ENCODE measurements at regions not wholly inside any gene's neighbourhood (a gene's known extent, or its start where the extent isn't known, plus 50 kb on each side); places are given as distances from the start of the nearest gene placed in this dataset.

DNA sequence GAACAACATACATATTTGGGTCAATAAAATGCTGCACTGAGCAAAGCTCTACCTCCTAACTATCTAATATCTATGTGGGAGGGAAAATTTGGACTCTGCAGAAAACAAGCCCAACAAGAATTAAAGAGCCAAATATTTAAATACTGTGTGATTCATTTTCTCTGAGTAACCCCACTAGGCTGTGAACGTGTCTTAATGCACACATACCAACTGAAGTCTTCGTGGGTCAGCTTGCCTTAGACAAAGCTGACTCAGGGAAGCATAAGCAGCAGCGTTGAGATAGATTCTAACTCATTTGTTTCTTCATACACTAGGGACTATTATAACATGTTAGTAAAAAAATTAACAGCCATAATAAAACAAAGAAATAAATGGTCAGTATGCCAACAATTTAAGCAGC lies 114.3 kb downstream of the GJA1 start:
- POLR2A ChIA-PET, result no interaction called here
- 3% methylated on average over 3 of the region's 3 CpGs for WGBS (ENCODE audit: insufficient coverage, low coverage, missing lambda C conversion rate)
- CTCF ChIA-PET (ENCODE audit: low intra/inter-chr PET ratio), result no interaction called here

More for the DNA sequence above, 114.3 kb downstream of the GJA1 start:
- in situ Hi-C loops (cut with MboI) (no loop called here), intact Hi-C loops (cut with micrococcal nuclease) (no loop called here)
- Histone ChIP-seq H3K4me1 (replicated peaks in 1 of 2; ENCODE audit: control insufficient read depth in 2 of 2, insufficient read depth in 2 of 2, low read length in 2 of 2) (no peaks in the 10 kb centered on the region), H2AFZ (ENCODE audit: low read depth, low read length) (no peak overlapping the region), H3K9me1 (ENCODE audit: control insufficient read depth, insufficient read depth, low read length) (no peaks in the 10 kb centered on the region), H3K4me3 (no peak overlapping the region), H3K79me2 (ENCODE audit: control insufficient read depth, insufficient read depth, low read length) (no peaks in the 10 kb centered on the region), H3K36me3 (ENCODE audit: control insufficient read depth, insufficient read depth, low read length) (no peaks in the 10 kb centered on the region), H3K27me3 (ENCODE audit: control insufficient read depth in 2 of 2, insufficient read depth in 2 of 2, low read length in 2 of 2) (no peaks in the 10 kb centered on the region), H3K9me3 (replicated peaks; ENCODE audit: control insufficient read depth, insufficient read depth, low read depth, low read length) (no peaks in the 10 kb centered on the region), H3K9ac (ENCODE audit: insufficient read depth in 1 of 2, low read depth in 2 of 2, low read length in 2 of 2) (no peak overlapping the region), H4K20me1 (replicated peaks; ENCODE audit: control insufficient read depth, insufficient read depth, low read length) (no peaks in the 10 kb centered on the region), H3K27ac (ENCODE audit: extremely low read depth, low read depth, low read length) (no peak overlapping the region), H3K4me2 (ENCODE audit: insufficient read depth, low read length) (no peak overlapping the region)
- no peak for DNase-seq (ENCODE audit: extremely low read depth in 1 of 4, low spot score in 3 of 4)
- BruUV-seq (replicated peaks), result no TSS peak
- TF ChIP-seq FOXP4 (CRISPR knock-in tag; IDR thresholded peaks at IDR 0.05; ENCODE audit: borderline replicate concordance) (no peak), ZNF384 (IDR thresholded peaks at IDR 0.05; ENCODE audit: low read depth, low read length) (no peak), TAL1 (IDR thresholded peaks at IDR 0.05) (no peak), ZNF695 (CRISPR knock-in tag; IDR thresholded peaks at IDR 0.05) (no peak), ZNF239 (CRISPR knock-in tag; IDR thresholded peaks at IDR 0.05) (no peak), FOXO4 (CRISPR knock-in tag; IDR thresholded peaks at IDR 0.05) (no peak), HDAC3 (IDR thresholded peaks at IDR 0.05; ENCODE audit: borderline replicate concordance, partially characterized antibody) (no peak), CCNT2 (IDR thresholded peaks at IDR 0.05; ENCODE audit: borderline replicate concordance, extremely low read depth, insufficient read length, low read depth, low read length) (no peak), RBM39 (optimal IDR thresholded peaks at IDR 0.05; ENCODE audit: low read depth, low read length) (no peak)
- TF ChIP-seq, protein P1, sequence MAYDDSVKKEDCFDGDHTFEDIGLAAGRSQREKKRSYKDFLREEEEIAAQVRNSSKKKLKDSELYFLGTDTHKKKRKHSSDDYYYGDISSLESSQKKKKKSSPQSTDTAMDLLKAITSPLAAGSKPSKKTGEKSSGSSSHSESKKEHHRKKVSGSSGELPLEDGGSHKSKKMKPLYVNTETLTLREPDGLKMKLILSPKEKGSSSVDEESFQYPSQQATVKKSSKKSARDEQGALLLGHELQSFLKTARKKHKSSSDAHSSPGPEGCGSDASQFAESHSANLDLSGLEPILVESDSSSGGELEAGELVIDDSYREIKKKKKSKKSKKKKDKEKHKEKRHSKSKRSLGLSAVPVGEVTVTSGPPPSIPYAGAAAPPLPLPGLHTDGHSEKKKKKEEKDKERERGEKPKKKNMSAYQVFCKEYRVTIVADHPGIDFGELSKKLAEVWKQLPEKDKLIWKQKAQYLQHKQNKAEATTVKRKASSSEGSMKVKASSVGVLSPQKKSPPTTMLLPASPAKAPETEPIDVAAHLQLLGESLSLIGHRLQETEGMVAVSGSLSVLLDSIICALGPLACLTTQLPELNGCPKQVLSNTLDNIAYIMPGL (CRISPR knock-in tag; IDR thresholded peaks at IDR 0.05), result no peak
- no peak for ATAC-seq
- FAIRE-seq, result no peak

All from K562 (cell line).